GM04503 (cell line): ENCODE measurements at regions not wholly inside any gene's neighbourhood (a gene's known extent, or its start where the extent isn't known, plus 50 kb on each side); places are given as distances from the start of the nearest gene placed in this dataset.
"Not testable (repeated sequence)": the region's sequence is repeated elsewhere in the genome, so short reads cannot be mapped to it uniquely, and the experiment has no call there.

Experiments used
- DNase-seq: peaks from one replicate; pipeline ENCODE4 v3.0.0-alpha.2; 2012; ENCODE audit warnings: low read depth

DNA sequence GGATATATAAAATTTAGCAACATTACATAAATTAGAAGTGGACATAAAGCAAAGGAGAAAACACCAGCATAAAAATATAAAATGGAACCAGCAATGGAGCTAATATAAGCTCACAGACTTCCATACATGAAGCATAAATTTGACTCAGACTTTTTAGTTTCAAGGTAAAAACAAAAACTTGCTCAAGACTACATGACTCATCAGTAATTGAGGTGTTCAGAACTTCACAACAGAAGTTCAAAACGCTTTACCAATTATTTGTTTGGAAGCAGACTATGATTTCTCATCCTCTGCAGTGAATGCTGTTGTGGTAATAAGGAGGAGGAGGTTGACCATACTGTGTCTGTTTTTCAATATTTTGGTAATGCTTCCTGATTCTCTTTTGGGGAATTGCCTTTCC is 192.0 kb upstream of the MEIS1 start:
- not testable (repeated sequence) for DNase-seq

GRCh38 chr2:66242099-66242789 is 192.7 kb upstream of the MEIS1 start:
- no peak for DNase-seq

GRCh38 chr2:66240286-66240685 is 194.6 kb upstream of the MEIS1 start:
- no peak for DNase-seq

DNA sequence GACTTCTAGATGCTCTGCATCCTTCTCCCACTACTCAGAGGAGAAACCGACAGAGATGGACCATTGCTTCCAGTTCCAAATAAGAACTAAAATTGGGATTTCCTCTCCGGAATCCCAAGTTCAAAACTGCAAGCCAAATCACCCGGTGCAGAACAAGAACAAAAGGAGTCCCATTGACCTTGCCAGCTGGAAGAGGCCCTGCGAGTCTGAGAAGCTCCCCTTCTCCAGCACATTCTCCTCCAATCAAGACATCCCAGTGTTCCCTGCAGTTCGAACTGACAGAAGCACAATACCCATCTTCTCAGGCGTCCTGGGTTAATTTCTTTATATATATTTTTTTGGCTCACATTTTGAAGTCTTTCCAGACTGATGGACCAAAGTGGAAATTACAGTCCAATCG is 195.3 kb upstream of the MEIS1 start:
- no peak for DNase-seq

GRCh38 chr2:66237803-66238379 is 197.0 kb upstream of the MEIS1 start:
- no peak for DNase-seq

DNA sequence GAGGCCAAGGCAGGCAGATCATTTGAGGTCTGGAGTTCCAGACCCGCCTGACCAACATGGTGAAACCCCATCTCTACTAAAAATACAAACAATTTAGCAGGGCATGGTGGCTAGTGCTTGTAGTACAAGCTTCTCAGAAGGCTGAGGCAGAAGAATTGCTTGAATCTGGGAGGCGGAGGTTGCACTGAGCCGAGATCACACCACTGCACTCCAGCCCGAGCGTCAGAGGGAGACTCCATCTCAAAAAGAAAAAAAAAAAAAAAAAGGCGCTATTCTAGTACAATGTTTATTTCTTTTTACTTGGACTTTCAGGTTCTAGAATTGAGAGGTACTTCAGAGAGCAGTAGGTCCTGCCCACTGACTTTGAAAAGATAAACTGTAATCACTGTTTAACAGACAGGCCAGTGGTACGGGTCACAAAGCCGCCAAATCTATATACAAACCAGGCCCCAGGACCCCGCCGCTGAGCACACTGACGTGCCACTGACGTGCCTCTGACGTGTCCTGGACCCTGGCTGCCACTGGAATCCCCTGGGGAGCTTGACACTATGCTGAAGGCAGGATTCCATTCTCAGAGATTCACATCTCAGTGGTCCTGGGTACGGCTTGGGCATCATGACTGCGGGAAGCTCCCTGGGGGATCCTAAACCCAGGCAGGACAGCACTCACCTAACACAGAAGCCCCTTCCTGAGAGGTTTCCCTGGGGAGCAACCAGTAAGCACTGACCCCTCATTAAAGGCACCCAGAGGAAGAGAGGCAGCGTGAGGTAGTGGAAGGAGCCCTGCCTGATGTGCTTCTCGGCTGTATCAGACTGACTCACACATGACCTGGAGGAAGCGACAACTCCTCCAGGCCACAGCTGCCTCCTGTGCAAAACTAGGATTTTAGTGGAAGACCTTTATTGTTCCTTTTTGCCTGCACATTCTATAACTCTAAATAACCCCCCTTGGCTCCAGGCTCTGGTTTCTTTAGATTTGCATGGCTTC is 197.8 kb upstream of the MEIS1 start:
- DNase-seq: no peak

GRCh38 chr2:66236067-66236685 is 198.7 kb upstream of the MEIS1 start:
- no peak for DNase-seq

DNA sequence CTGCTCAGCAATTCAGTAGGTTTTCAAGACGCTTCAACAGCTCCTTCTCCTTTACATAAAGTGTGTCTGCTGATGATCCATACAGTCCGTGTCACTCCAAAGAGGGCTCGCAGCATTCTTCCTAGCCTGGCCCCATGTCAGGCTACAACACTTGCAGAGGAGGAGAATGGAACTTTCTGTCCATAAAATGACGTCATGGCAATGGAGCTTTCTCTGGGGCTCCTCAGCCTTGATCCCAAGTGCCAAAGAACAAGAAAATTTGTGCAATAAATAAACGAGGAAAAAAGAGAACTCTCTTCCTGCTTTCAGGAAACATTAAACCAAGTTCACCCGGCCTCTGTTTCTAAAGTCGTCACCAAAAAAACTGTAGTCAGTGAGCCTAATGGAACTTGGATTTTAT is 199.5 kb upstream of the MEIS1 start:
- no peak for DNase-seq

DNA sequence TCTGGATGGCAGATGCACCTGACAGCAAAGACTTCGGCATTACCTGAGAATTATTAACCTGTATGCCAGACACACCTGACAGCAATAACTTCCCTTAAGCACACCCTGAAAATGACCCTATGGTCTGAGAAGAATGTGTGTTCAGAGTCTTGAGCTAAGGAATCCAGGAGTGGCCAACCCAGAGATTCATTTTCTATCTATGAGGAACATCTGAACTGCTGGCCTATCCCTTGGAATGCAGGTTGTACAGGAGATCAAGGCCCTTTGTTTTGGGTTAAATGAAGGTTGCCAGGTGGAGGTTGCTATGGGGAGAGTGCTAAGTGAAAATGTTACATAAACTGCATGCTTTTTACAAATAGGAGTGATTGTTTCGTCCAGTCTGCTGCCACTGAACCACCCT is 200.9 kb upstream of the MEIS1 start:
- DNase-seq: no peak

DNA sequence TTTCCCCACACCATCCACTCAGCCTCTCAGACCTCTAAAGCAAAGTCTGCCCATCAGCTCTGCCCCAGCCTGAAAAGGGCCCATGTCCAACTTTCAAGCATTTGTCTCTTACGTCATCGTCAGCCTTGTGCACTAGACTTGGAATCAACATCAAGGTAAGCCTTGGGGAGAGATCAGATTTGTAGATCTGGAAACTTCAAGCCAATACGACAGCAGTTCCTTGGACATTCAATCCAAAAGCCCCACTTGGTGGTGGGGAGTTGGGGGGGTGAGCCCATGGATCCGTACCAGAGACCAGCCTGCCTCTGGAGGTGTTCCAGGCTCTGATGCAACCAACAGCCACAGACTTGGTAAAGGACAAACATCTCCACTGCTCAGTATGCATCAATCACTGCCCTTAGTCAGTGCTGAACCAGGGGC is 206.8 kb upstream of the MEIS1 start:
- no peak for DNase-seq

DNA sequence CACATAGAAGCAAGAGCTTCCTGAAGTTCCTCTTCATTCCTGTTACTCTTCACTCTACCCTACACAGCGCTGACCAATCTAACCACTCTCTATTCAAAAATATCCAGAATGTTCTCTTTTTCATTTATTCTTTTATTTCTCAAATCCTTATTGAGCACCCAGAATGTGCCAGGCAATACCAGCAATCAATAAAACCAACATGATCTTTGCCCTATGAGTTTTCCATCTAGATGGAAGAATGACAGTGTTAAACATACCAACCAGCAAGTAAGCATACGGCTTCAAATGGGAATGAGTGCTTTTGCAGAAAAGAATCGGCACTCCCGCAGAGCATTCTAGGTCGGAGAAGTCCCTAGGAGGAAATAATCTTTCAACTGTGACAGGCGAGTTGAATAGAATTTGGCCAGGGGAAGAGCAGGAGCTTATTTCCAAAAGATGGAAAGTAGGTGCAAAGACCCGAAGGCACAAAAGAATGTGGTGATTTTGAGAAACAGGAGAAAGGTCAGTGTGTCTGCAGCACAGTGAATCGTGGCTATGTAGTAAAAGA is 217.8 kb upstream of the MEIS1 start:
- no peak for DNase-seq

DNA sequence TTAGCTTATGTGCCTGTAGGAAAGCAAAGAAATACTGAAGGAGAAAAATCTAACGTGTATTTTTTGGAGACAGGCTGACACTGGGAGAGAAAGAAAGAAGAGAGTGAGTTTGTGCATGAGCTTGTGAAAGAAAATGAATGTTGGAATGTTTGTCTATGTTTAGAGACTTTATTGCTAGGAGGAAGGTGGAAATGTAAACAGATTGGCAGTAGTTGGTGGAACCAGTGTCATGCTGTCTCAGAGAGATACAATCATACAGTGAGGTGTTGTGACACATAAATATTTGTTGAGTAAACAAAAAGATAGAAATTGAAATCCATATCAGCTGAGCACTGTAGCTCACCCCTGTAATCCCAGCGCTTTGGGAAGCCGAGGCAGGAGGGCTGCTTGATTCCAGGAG is 222.2 kb upstream of the MEIS1 start:
- DNase-seq: no peak

DNA sequence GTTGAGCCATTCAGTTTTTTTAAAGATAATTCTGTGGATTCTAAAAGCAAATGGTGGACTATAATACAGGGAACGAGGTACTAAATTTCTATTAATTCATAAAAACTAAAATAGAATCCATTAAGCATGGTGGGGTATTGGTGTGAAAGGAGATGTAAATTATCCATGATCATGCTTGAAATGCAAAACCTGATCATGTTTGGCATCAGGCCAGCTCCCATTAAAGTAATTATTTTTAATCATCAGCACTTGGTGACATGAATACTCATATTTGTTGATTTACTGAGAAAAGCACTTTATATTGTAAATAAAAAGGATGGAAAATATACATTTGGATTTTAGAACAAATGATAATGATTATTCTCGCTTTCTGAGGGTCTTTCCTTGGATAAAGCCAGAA is 232.3 kb upstream of the MEIS1 start:
- no peak for DNase-seq

- no peak for DNase-seq
Measured at GRCh38 chr2:66201242-66201641, 233.7 kb upstream of the MEIS1 start.

GRCh38 chr2:66198873-66199272 is 236.1 kb upstream of the MEIS1 start:
- no peak for DNase-seq

GRCh38 chr2:66192888-66193287 is 242.0 kb upstream of the MEIS1 start:
- DNase-seq: no peak

DNA sequence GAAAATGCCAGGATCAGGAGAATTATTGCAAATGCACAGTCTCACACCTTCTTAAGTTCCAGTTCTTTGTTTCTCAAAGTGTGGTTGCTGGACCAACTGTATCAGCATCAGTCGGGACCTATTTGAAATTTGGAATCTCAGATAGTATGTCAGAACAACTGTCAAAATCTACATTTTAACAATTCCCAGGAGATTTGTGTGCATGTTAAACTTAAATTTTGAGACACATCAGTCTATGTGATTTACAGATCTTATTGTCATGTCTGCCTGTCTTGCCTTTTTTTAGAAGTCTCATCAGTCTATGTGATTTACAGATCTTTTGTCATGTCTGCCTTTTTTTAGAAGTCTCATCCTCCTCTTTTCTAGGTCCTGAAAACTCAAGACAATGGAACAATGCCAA is 243.6 kb upstream of the MEIS1 start:
- DNase-seq: no peak

GRCh38 chr2:66189553-66189952 is 245.4 kb upstream of the MEIS1 start:
- peak; percentile 1 for DNase-seq

DNA sequence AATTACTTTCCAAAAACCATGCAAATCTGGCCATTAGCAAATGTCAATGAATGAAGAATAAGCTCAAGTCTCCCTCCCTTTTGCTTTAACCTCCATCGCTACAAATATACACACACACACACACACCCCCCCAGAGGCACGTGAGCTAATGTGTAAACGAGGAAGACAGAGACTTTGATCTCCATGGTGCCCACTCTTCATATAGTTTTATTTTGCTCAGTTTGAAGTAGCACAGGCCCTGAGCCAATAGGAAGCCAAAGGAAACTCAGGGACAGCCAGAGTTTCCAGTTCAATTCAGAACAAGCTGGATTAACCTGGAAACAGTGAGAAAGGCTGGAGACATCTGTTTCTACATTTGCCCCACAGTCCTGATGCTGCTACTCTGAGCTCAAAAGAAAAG is 248.4 kb upstream of the MEIS1 start:
- DNase-seq: no peak

- no peak for DNase-seq
Measured at GRCh38 chr2:66185497-66186054, 249.3 kb upstream of the MEIS1 start.

GRCh38 chr2:66177128-66177796 is 257.7 kb upstream of the MEIS1 start:
- not testable (repeated sequence) for DNase-seq
